HepG2 (cell line): ENCODE measurements at regions not wholly inside any gene's neighbourhood (a gene's known extent, or its start where the extent isn't known, plus 50 kb on each side); places are given as distances from the start of the nearest gene placed in this dataset.

ENCODE experiments used
- CCAR2 ChIP-seq: fragments of 200-400 bp; formaldehyde crosslinking; optimal IDR thresholded peaks from 2 replicates; pipeline ENCODE3; 2018; ENCODE audit warnings: low read depth, mild to moderate bottlenecking, low read length, moderate library complexity
- E2F5 ChIP-seq: sonication (generic); formaldehyde crosslinking; conservative IDR thresholded peaks from 2 replicates; pipeline ENCODE4 v1.4.0; 2020; ENCODE audit warnings: missing genetic modification reagents
- GFI1 ChIP-seq: sonication (generic); formaldehyde crosslinking; IDR thresholded peaks from 2 replicates; pipeline ENCODE4 v1.5.0; 2020; ENCODE audit warnings: missing genetic modification reagents, mild to moderate bottlenecking, borderline replicate concordance
- GLI4 ChIP-seq: sonication (generic); formaldehyde crosslinking; IDR thresholded peaks from 2 replicates; pipeline ENCODE4 v1.5.1; 2020; ENCODE audit warnings: missing genetic modification reagents, mild to moderate bottlenecking, moderate library complexity, borderline replicate concordance
- GZF1 ChIP-seq: sonication (generic); formaldehyde crosslinking; IDR thresholded peaks from 2 replicates; pipeline ENCODE4 v1.5.1; 2020; ENCODE audit warnings: mild to moderate bottlenecking, missing genetic modification reagents
- SETDB1 ChIP-seq: sonication (generic); formaldehyde crosslinking; IDR thresholded peaks from 2 replicates; pipeline ENCODE4 v1.5.1; 2020; ENCODE audit warnings: missing genetic modification reagents, mild to moderate bottlenecking, borderline replicate concordance
- SRY ChIP-seq: sonication (generic); formaldehyde crosslinking; IDR thresholded peaks from 2 replicates; pipeline ENCODE4 v1.8.0; 2022; ENCODE audit warnings: mild to moderate bottlenecking, missing genetic modification reagents
- ZFY ChIP-seq: sonication (generic); formaldehyde crosslinking; IDR thresholded peaks from 2 replicates; pipeline ENCODE4 v1.4.0; 2020; ENCODE audit warnings: missing genetic modification reagents
- ZNF354B ChIP-seq: sonication (generic); formaldehyde crosslinking; IDR thresholded peaks from 2 replicates; pipeline ENCODE4 v1.8.0; 2022; ENCODE audit warnings: mild to moderate bottlenecking, missing genetic modification reagents
- ZNF577 ChIP-seq: sonication (generic); formaldehyde crosslinking; IDR thresholded peaks from 2 replicates; pipeline ENCODE4 v1.4.0; 2020; ENCODE audit warnings: mild to moderate bottlenecking, low read depth, missing genetic modification reagents, borderline replicate concordance
- ZNF644 ChIP-seq: IDR thresholded peaks from 2 replicates; pipeline ENCODE4 v1.6.1; 2016; ENCODE audit warnings: low read depth
- ZNF776 ChIP-seq: sonication (generic); formaldehyde crosslinking; IDR thresholded peaks from 2 replicates; pipeline ENCODE4 v1.4.0; 2020; ENCODE audit warnings: mild to moderate bottlenecking, missing genetic modification reagents
- ZSCAN20 ChIP-seq: sonication (generic); formaldehyde crosslinking; IDR thresholded peaks from 2 replicates; pipeline ENCODE4 v1.4.0; 2020; ENCODE audit warnings: missing genetic modification reagents, mild to moderate bottlenecking, borderline replicate concordance
- TF ChIP-seq, protein P1 (sequence below): sonication (generic); formaldehyde crosslinking; IDR thresholded peaks from 2 replicates; pipeline ENCODE4 v1.4.0; 2020; ENCODE audit warnings: missing genetic modification reagents, mild to moderate bottlenecking, borderline replicate concordance
- TF ChIP-seq, protein P2 (sequence below): sonication (generic); formaldehyde crosslinking; IDR thresholded peaks from 2 replicates; pipeline ENCODE4 v1.9.0; 2022; ENCODE audit warnings: missing genetic modification reagents, mild to moderate bottlenecking, borderline replicate concordance
- TF ChIP-seq, protein P3 (sequence below): IDR thresholded peaks from 2 replicates; pipeline ENCODE4 v1.6.1; 2016; ENCODE audit warnings: missing biosample characterization, missing genetic modification reagents, low read depth
- TF ChIP-seq, protein P4 (sequence below): sonication (generic); formaldehyde crosslinking; IDR thresholded peaks from 2 replicates; pipeline ENCODE4 v1.8.0; 2022; ENCODE audit warnings: mild to moderate bottlenecking, missing genetic modification reagents; ENCODE audit not compliant: insufficient replicate concordance

- TF ChIP-seq, protein P1, sequence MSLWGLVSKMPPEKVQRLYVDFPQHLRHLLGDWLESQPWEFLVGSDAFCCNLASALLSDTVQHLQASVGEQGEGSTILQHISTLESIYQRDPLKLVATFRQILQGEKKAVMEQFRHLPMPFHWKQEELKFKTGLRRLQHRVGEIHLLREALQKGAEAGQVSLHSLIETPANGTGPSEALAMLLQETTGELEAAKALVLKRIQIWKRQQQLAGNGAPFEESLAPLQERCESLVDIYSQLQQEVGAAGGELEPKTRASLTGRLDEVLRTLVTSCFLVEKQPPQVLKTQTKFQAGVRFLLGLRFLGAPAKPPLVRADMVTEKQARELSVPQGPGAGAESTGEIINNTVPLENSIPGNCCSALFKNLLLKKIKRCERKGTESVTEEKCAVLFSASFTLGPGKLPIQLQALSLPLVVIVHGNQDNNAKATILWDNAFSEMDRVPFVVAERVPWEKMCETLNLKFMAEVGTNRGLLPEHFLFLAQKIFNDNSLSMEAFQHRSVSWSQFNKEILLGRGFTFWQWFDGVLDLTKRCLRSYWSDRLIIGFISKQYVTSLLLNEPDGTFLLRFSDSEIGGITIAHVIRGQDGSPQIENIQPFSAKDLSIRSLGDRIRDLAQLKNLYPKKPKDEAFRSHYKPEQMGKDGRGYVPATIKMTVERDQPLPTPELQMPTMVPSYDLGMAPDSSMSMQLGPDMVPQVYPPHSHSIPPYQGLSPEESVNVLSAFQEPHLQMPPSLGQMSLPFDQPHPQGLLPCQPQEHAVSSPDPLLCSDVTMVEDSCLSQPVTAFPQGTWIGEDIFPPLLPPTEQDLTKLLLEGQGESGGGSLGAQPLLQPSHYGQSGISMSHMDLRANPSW (CRISPR knock-in tag), result no peak
- TF ChIP-seq, protein P2, sequence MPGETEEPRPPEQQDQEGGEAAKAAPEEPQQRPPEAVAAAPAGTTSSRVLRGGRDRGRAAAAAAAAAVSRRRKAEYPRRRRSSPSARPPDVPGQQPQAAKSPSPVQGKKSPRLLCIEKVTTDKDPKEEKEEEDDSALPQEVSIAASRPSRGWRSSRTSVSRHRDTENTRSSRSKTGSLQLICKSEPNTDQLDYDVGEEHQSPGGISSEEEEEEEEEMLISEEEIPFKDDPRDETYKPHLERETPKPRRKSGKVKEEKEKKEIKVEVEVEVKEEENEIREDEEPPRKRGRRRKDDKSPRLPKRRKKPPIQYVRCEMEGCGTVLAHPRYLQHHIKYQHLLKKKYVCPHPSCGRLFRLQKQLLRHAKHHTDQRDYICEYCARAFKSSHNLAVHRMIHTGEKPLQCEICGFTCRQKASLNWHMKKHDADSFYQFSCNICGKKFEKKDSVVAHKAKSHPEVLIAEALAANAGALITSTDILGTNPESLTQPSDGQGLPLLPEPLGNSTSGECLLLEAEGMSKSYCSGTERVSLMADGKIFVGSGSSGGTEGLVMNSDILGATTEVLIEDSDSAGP (CRISPR knock-in tag), result no peak
- no peak for TF ChIP-seq SETDB1 (CRISPR knock-in tag)
- TF ChIP-seq, protein P3, sequence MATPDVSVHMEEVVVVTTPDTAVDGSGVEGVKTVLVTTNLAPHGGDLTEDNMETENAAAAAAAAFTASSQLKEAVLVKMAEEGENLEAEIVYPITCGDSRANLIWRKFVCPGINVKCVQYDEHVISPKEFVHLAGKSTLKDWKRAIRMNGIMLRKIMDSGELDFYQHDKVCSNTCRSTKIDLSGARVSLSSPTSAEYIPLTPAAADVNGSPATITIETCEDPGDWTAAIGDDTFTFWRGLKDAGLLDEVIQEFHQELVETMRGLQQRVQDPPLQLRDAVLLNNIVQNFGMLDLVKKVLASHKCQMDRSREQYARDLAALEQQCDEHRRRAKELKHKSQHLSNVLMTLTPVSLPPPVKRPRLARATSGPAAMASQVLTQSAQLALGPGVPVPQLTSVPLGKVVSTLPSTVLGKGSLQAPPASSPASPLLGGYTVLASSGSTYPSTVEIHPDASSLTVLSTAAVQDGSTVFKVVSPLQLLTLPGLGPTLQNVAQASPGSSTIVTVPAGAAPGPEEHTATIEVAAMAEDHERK (CRISPR knock-in tag), result no peak
- TF ChIP-seq SRY, result peak; percentile 65; the same call in 1 of the 2 replicates
- TF ChIP-seq GLI4 (CRISPR knock-in tag), result no peak
- TF ChIP-seq GZF1 (CRISPR knock-in tag), result no peak
- TF ChIP-seq, protein P4, sequence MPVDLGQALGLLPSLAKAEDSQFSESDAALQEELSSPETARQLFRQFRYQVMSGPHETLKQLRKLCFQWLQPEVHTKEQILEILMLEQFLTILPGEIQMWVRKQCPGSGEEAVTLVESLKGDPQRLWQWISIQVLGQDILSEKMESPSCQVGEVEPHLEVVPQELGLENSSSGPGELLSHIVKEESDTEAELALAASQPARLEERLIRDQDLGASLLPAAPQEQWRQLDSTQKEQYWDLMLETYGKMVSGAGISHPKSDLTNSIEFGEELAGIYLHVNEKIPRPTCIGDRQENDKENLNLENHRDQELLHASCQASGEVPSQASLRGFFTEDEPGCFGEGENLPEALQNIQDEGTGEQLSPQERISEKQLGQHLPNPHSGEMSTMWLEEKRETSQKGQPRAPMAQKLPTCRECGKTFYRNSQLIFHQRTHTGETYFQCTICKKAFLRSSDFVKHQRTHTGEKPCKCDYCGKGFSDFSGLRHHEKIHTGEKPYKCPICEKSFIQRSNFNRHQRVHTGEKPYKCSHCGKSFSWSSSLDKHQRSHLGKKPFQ (CRISPR knock-in tag), result no peak
- TF ChIP-seq ZNF577 (CRISPR knock-in tag), result no peak
- no peak for TF ChIP-seq ZSCAN20 (CRISPR knock-in tag)
- no peak; the same call in 1 of the 2 replicates for TF ChIP-seq ZNF644 (CRISPR knock-in tag)
- 0 out of 2 replicates have a peak, but pooled peaks have one; percentile 19 for TF ChIP-seq ZFY (CRISPR knock-in tag)
- TF ChIP-seq ZNF776 (CRISPR knock-in tag), result no peak
- TF ChIP-seq GFI1 (CRISPR knock-in tag), result no peak
- TF ChIP-seq CCAR2, result no peak
- TF ChIP-seq E2F5, result no peak
- no peak for TF ChIP-seq ZNF354B (CRISPR knock-in tag)
These were observed 127.4 kb upstream of the DPYD start (continued) for GRCh38 chr1:98048244-98048643.
